A549 (cell line): ENCODE measurements at regions not wholly inside any gene's neighbourhood (a gene's known extent, or its start where the extent isn't known, plus 50 kb on each side); places are given as distances from the start of the nearest gene placed in this dataset.

Source experiments
- ATAC-seq, 2 experiments: fragments of 200-7000 bp in 1 of 2; fragments of >200 bp in 1 of 2; cut with Nextera tagmentation in 1 of 2; cut with Tn5 transposase in 1 of 2; 3 replicates each; pipeline versions ENCODE4 v1.8.0 to v1.9.1; 2018 to 2020; ENCODE audit warnings: mild to moderate bottlenecking in 1 of 2, moderate library complexity in 1 of 2
- CTCF ChIA-PET: fragments of 300-600 bp; sonication (Branson Sonifier 250); formaldehyde crosslinking; extraction: SDS; loops from one replicate; lab custom pipeline; 2021; ENCODE audit warnings: antibody characterized with exemption, inconsistent platforms; lab: Yijun Ruan, JAX
- POLR2A ChIA-PET: fragments of 350-600 bp; formaldehyde crosslinking; extraction: SDS; loops from one replicate; lab custom pipeline; 2021; ENCODE audit warnings: antibody characterized with exemption, inconsistent platforms; lab: Yijun Ruan, JAX
- DNase-seq, 2 experiments: peaks; one replicate each; pipeline versions ENCODE4 v3.0.0 to v3.0.0-alpha.2; 2011 to 2016; ENCODE audit warnings: low read depth in 1 of 2, low spot score in 1 of 2
- FAIRE-seq: peaks from 2 replicates; lab custom pipeline; 2011; peaks lifted over from hg19 to GRCh38; lab: Jason Lieb, UNC
- H3K27ac ChIP-seq, 2 experiments: fragments of >200 bp; sonication (Bioruptor Twin); formaldehyde crosslinking; 3 replicates each; pipeline ENCODE4 v1.5.1; 2016 to 2017
- H3K4me1 ChIP-seq: fragments of >200 bp; sonication (Bioruptor Twin); formaldehyde crosslinking; 3 replicates; pipeline ENCODE4 v1.6.1; 2016
- H3K4me2 ChIP-seq: fragments of >200 bp; sonication (Bioruptor Twin); formaldehyde crosslinking; 3 replicates; pipeline ENCODE4 v1.6.1; 2016
- H3K4me3 ChIP-seq: fragments of >200 bp; sonication (Bioruptor Twin); formaldehyde crosslinking; 3 replicates; pipeline ENCODE4 v1.5.1; 2016
- H3K9me3 ChIP-seq: fragments of >200 bp; sonication (Bioruptor Twin); formaldehyde crosslinking; 3 replicates; pipeline ENCODE4 v1.6.1; 2016
- BHLHE40 ChIP-seq: IDR thresholded peaks from 2 replicates; pipeline ENCODE4 v1.6.1; 2012; ENCODE audit warnings: low read depth, low read length, inconsistent platforms
- CBX2 ChIP-seq: fragments of 200-600 bp; sonication (generic); IDR thresholded peaks from 2 replicates; pipeline ENCODE4 v1.6.1; 2016; ENCODE audit warnings: low read depth, mild to moderate bottlenecking, borderline replicate concordance
- CBX8 ChIP-seq: fragments of 200-600 bp; sonication (generic); IDR thresholded peaks from 2 replicates; pipeline ENCODE4 v1.6.1; 2016
- CHD2 ChIP-seq: fragments of 150-350 bp; IDR thresholded peaks from 2 replicates; pipeline ENCODE4 v1.6.1; 2014; ENCODE audit warnings: low read length; ENCODE audit not compliant: partially characterized antibody
- EHMT2 ChIP-seq: fragments of 200-600 bp; sonication (generic); IDR thresholded peaks from 2 replicates; pipeline ENCODE4 v1.6.1; 2016; ENCODE audit warnings: antibody characterized with exemption, low read depth, mild to moderate bottlenecking, moderate library complexity
- EP300 ChIP-seq, 2 experiments: fragments of >200 bp; sonication (Bioruptor Twin); formaldehyde crosslinking; IDR thresholded peaks; 2 replicates in 1 of 2; 3 replicates in 1 of 2; pipeline ENCODE4 v1.6.1; 2016 to 2017
- FOSB ChIP-seq: fragments of 250-450 bp; sonication (Bioruptor Pico); IDR thresholded peaks from 2 replicates; pipeline ENCODE4 v1.5.0; 2020; ENCODE audit warnings: mild to moderate bottlenecking, moderate library complexity
- HDAC2 ChIP-seq: fragments of 200-600 bp; sonication (generic); IDR thresholded peaks from 2 replicates; pipeline ENCODE4 v1.6.1; 2016
- HEYL ChIP-seq: fragments of 250-450 bp; sonication (Bioruptor Pico); IDR thresholded peaks from 2 replicates; pipeline ENCODE4 v1.8.0; 2021; ENCODE audit warnings: mild to moderate bottlenecking, moderate library complexity
- HOXA7 ChIP-seq: fragments of 250-450 bp; sonication (Bioruptor Pico); IDR thresholded peaks from 2 replicates; pipeline ENCODE4 v1.5.0; 2020; ENCODE audit warnings: mild to moderate bottlenecking, moderate library complexity
- HOXB13 ChIP-seq: fragments of 250-450 bp; sonication (Bioruptor Pico); IDR thresholded peaks from 2 replicates; pipeline ENCODE4 v1.5.0; 2020; ENCODE audit warnings: low read depth, mild to moderate bottlenecking, moderate library complexity
- HOXB5 ChIP-seq: fragments of 250-450 bp; sonication (Bioruptor Pico); IDR thresholded peaks from 2 replicates; pipeline ENCODE4 v1.5.0; 2020; ENCODE audit warnings: mild to moderate bottlenecking, moderate library complexity
- JUN ChIP-seq, 2 experiments: fragments of >200 bp; sonication (Bioruptor Twin); formaldehyde crosslinking; IDR thresholded peaks; 2 replicates in 1 of 2; 3 replicates in 1 of 2; pipeline ENCODE4 v1.6.1; 2016 to 2017
- JUNB ChIP-seq: fragments of >200 bp; sonication (Bioruptor Twin); formaldehyde crosslinking; IDR thresholded peaks from 2 replicates; pipeline ENCODE4 v1.6.1; 2016
- KDM1A ChIP-seq: fragments of 200-600 bp; sonication (generic); IDR thresholded peaks from 2 replicates; pipeline ENCODE4 v1.6.1; 2016; ENCODE audit warnings: low read depth, mild to moderate bottlenecking
- KDM5A ChIP-seq: fragments of 200-600 bp; sonication (generic); IDR thresholded peaks from 2 replicates; pipeline ENCODE4 v1.6.1; 2016; ENCODE audit warnings: antibody characterized with exemption, mild to moderate bottlenecking
- MYC ChIP-seq: IDR thresholded peaks from 2 replicates; pipeline ENCODE4 v1.6.1; 2012; ENCODE audit warnings: mild to moderate bottlenecking, inconsistent platforms, low read length, improper control_type of control experiment, borderline replicate concordance
- NR3C1 ChIP-seq: fragments of >200 bp; sonication (Bioruptor Twin); formaldehyde crosslinking; IDR thresholded peaks from 3 replicates; pipeline ENCODE4 v1.6.1; 2017
- POLR2A ChIP-seq: IDR thresholded peaks from 2 replicates; pipeline ENCODE4 v1.6.1; 2012; ENCODE audit warnings: mild to moderate bottlenecking, low read length
- RCOR1 ChIP-seq: fragments of 150-350 bp; IDR thresholded peaks from 2 replicates; pipeline ENCODE4 v1.6.1; 2014; ENCODE audit warnings: antibody characterized with exemption, low read length, low read depth
- RNF2 ChIP-seq: fragments of 200-600 bp; sonication (generic); IDR thresholded peaks from 2 replicates; pipeline ENCODE4 v1.6.1; 2016; ENCODE audit warnings: low read depth, mild to moderate bottlenecking, antibody characterized with exemption, moderate library complexity, borderline replicate concordance
- SREBF2 ChIP-seq: fragments of 450-650 bp; IDR thresholded peaks from 2 replicates; pipeline ENCODE4 v1.6.1; 2014; ENCODE audit warnings: mild to moderate bottlenecking, moderate library complexity
- TFCP2L1 ChIP-seq: fragments of 250-450 bp; sonication (Bioruptor Pico); IDR thresholded peaks from 2 replicates; pipeline ENCODE4 v1.5.0; 2021; ENCODE audit warnings: mild to moderate bottlenecking
- ZC3H11A ChIP-seq: fragments of 450-650 bp; IDR thresholded peaks from 2 replicates; pipeline ENCODE4 v1.6.1; 2014; ENCODE audit warnings: antibody characterized with exemption, mild to moderate bottlenecking
- WGBS: methylation state at CpG from one replicate; pipeline ENCODE4 v1.1.6; 2017; ENCODE audit errors: missing lambda C conversion rate; 5-methylcytosine and 5-hydroxymethylcytosine counted together
- TF ChIP-seq, protein P1 (sequence below): fragments of 150-350 bp; IDR thresholded peaks from 2 replicates; pipeline ENCODE4 v1.6.1; 2014; ENCODE audit warnings: low read depth, mild to moderate bottlenecking, low read length
- TF ChIP-seq, protein P2 (sequence below): fragments of >200 bp; sonication (Bioruptor Twin); formaldehyde crosslinking; IDR thresholded peaks from 2 replicates; pipeline ENCODE4 v1.6.1; 2016
- TF ChIP-seq, protein P3 (sequence below): fragments of 200-600 bp; sonication (generic); IDR thresholded peaks from 2 replicates; pipeline ENCODE4 v1.6.1; 2016; ENCODE audit warnings: antibody characterized with exemption, mild to moderate bottlenecking, moderate library complexity
- TF ChIP-seq, protein P4 (sequence below): fragments of >200 bp; sonication (Bioruptor Twin); formaldehyde crosslinking; IDR thresholded peaks from 3 replicates; pipeline ENCODE4 v1.5.1; 2016
- TF ChIP-seq, protein P5 (sequence below): fragments of 250-450 bp; sonication (Bioruptor Pico); IDR thresholded peaks from 2 replicates; pipeline ENCODE4 v1.5.0; 2021; ENCODE audit warnings: mild to moderate bottlenecking, moderate library complexity, borderline replicate concordance

DNA sequence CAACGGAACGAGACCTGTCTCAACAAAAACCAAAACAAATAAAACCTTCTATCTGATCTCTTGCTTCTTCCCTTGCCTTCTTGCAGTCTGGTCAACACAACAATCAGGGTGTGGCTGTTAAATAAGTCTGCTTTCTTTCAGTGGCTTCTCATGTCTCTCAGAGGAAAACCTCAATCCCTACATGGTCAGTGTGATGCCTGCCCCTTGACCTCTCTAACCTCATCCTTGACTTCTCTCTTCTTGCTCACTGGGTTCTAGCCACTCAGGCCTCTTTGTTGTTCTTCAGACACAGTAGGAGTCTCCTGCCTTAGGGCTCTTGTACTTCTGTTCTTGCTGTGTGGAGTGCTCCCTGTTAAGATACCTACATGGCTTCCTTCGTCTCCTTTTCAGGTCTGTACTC, 220.4 kb downstream of the SDHAF3 start:
- ChIA-PET POLR2A (no interaction called here), CTCF (no interaction called here)
- WGBS, result 20% methylated on average over 3 of the region's 3 CpGs
- H3K4me1 ChIP-seq, result 0 out of 3 replicates have a peak, but pooled peaks cover 7% of the 10 kb centered on the region
- H3K4me2 ChIP-seq, result no peak overlapping the region
- no peak for FAIRE-seq
- no peak overlapping the region for H3K27ac ChIP-seq
- H3K4me3 ChIP-seq, result no peak overlapping the region
- no peaks in the 10 kb centered on the region for H3K9me3 ChIP-seq
- DNase-seq, result no peak
- ATAC-seq, result no peak; a peak in 1 of 6 replicates
- TF ChIP-seq, protein P1, sequence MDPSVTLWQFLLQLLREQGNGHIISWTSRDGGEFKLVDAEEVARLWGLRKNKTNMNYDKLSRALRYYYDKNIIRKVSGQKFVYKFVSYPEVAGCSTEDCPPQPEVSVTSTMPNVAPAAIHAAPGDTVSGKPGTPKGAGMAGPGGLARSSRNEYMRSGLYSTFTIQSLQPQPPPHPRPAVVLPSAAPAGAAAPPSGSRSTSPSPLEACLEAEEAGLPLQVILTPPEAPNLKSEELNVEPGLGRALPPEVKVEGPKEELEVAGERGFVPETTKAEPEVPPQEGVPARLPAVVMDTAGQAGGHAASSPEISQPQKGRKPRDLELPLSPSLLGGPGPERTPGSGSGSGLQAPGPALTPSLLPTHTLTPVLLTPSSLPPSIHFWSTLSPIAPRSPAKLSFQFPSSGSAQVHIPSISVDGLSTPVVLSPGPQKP, result no peak
- TF ChIP-seq BHLHE40, result no peak
- no peak for TF ChIP-seq SREBF2
- no peak for TF ChIP-seq HOXB13 (CRISPR knock-in tag)
- no peak for TF ChIP-seq HDAC2
- TF ChIP-seq EHMT2, result no peak

DNA sequence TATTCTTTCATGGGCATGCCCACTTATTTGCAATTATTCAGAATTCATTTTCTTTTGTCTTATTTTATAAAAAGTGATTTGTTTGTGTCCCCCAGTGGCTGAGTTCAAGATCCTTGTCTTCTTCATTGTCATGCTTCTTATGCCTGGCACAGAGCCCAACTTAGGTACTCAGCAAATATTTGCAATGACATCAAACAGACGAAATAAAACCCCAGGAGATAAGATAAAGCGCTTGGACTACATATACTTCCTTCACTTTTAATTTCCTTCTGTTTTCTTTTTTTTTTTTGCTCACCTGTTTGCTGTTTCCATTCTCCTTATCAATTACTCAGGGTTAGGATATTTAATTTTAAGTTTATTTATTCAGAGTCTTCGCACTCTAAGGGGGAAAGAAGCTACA, 225.0 kb downstream of the SDHAF3 start:
- no peaks in the 10 kb centered on the region for H3K9me3 ChIP-seq
- 4% methylated on average over 3 of the region's 3 CpGs for WGBS
- DNase-seq, result peak in 1 of 2 experiments; percentile 38
- no peak for ATAC-seq
- ChIA-PET CTCF (interaction anchor here (0.8 kb wide), 1 partner anchor 10 kb away, joined by 3 read pairs; no protein-coding TSS in a partner anchor), POLR2A (no interaction called here)
- no peak for FAIRE-seq
- no peak overlapping the region for H3K27ac ChIP-seq
- 0 out of 3 replicates have a peak, but pooled peaks cover 7% of the 10 kb centered on the region for H3K4me1 ChIP-seq
- no peak overlapping the region; the same call in 2 of the 3 replicates for H3K4me2 ChIP-seq
- TF ChIP-seq TFCP2L1 (CRISPR knock-in tag) (no peak), MYC (no peak), SREBF2 (no peak), EP300 (IDR thresholded peaks at IDR 0.05) (no peak), EHMT2 (no peak), HOXB5 (no peak)
- TF ChIP-seq, protein P2, sequence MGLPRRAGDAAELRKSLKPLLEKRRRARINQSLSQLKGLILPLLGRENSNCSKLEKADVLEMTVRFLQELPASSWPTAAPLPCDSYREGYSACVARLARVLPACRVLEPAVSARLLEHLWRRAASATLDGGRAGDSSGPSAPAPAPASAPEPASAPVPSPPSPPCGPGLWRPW, result no peak
- no peak overlapping the region for H3K4me3 ChIP-seq

DNA sequence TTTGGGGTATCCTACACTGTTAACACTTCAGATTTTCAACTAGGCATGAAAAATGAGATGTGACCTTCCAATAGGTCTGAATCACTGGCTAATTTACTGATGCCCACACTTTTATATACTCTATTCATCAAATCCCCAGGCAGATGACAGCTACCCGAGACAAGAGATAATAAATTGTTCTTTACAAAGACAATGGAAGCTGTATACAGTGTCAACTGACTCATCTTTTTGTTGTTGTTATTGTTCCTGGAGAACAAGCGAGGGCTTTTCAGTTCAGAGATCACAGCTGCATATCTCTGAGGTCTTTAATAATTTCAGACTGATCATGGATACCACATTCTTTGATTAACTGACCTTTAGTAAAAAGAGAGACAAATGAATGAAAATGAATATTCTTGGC, 228.9 kb downstream of the SDHAF3 start:
- no peak for DNase-seq
- ChIA-PET CTCF (no interaction called here), POLR2A (no interaction called here)
- ATAC-seq, result no peak
- Histone ChIP-seq H3K27ac (no peak overlapping the region), H3K9me3 (no peaks in the 10 kb centered on the region), H3K4me3 (no peak overlapping the region), H3K4me1 (0 out of 3 replicates have a peak, but pooled peaks cover 7% of the 10 kb centered on the region), H3K4me2 (no peak overlapping the region)
- TF ChIP-seq, protein P3, sequence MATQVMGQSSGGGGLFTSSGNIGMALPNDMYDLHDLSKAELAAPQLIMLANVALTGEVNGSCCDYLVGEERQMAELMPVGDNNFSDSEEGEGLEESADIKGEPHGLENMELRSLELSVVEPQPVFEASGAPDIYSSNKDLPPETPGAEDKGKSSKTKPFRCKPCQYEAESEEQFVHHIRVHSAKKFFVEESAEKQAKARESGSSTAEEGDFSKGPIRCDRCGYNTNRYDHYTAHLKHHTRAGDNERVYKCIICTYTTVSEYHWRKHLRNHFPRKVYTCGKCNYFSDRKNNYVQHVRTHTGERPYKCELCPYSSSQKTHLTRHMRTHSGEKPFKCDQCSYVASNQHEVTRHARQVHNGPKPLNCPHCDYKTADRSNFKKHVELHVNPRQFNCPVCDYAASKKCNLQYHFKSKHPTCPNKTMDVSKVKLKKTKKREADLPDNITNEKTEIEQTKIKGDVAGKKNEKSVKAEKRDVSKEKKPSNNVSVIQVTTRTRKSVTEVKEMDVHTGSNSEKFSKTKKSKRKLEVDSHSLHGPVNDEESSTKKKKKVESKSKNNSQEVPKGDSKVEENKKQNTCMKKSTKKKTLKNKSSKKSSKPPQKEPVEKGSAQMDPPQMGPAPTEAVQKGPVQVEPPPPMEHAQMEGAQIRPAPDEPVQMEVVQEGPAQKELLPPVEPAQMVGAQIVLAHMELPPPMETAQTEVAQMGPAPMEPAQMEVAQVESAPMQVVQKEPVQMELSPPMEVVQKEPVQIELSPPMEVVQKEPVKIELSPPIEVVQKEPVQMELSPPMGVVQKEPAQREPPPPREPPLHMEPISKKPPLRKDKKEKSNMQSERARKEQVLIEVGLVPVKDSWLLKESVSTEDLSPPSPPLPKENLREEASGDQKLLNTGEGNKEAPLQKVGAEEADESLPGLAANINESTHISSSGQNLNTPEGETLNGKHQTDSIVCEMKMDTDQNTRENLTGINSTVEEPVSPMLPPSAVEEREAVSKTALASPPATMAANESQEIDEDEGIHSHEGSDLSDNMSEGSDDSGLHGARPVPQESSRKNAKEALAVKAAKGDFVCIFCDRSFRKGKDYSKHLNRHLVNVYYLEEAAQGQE, result no peak
- TF ChIP-seq FOSB (no peak), POLR2A (no peak), RCOR1 (no peak), RNF2 (no peak), KDM5A (no peak), KDM1A (no peak), CHD2 (no peak), HEYL (CRISPR knock-in tag) (no peak), CBX2 (no peak), NR3C1 (no peak), JUNB (no peak), ZC3H11A (no peak), HOXA7 (no peak), JUN (IDR thresholded peaks at IDR 0.05) (no peak), BHLHE40 (no peak), CBX8 (no peak)
- TF ChIP-seq, protein P4, sequence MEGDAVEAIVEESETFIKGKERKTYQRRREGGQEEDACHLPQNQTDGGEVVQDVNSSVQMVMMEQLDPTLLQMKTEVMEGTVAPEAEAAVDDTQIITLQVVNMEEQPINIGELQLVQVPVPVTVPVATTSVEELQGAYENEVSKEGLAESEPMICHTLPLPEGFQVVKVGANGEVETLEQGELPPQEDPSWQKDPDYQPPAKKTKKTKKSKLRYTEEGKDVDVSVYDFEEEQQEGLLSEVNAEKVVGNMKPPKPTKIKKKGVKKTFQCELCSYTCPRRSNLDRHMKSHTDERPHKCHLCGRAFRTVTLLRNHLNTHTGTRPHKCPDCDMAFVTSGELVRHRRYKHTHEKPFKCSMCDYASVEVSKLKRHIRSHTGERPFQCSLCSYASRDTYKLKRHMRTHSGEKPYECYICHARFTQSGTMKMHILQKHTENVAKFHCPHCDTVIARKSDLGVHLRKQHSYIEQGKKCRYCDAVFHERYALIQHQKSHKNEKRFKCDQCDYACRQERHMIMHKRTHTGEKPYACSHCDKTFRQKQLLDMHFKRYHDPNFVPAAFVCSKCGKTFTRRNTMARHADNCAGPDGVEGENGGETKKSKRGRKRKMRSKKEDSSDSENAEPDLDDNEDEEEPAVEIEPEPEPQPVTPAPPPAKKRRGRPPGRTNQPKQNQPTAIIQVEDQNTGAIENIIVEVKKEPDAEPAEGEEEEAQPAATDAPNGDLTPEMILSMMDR, result no peak
- TF ChIP-seq, protein P5, sequence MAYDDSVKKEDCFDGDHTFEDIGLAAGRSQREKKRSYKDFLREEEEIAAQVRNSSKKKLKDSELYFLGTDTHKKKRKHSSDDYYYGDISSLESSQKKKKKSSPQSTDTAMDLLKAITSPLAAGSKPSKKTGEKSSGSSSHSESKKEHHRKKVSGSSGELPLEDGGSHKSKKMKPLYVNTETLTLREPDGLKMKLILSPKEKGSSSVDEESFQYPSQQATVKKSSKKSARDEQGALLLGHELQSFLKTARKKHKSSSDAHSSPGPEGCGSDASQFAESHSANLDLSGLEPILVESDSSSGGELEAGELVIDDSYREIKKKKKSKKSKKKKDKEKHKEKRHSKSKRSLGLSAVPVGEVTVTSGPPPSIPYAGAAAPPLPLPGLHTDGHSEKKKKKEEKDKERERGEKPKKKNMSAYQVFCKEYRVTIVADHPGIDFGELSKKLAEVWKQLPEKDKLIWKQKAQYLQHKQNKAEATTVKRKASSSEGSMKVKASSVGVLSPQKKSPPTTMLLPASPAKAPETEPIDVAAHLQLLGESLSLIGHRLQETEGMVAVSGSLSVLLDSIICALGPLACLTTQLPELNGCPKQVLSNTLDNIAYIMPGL, result no peak
- WGBS, result 2% methylated on average over 2 of the region's 2 CpGs
- no peak for FAIRE-seq
